ENCODE measurements at regions not wholly inside any gene's neighbourhood (a gene's known extent, or its start where the extent isn't known, plus 50 kb on each side); places are given as distances from the start of the nearest gene placed in this dataset.
A peak's percentile ranks its signal among the peaks of the same experiment; 100 is the strongest.

DNA sequence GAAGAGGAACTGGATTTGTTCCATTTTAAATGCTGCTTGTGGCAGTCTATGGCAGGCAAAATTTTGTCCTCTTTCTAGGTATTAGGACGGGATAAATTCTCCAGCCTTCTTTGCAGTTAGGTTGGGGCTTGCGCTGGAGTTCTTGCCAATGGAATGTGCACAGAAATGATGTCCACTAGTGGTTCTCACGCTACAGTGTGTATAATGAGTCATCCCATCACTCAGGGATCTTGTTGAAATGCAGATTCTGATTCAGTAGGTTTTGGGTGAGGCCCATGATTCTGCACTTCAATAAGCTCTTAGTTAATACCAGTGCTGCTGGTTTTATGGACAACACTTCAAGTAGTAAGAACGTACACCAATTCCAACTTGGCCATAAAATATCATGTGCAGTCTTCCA, 317.6 kb upstream of the KLF4 start:
- Histone ChIP-seq H3K4me1 (no peaks in the 10 kb centered on the region), H3K9me3 (no peaks in the 10 kb centered on the region), H3K4me3 (no peak overlapping the region), H3K36me3 (no peaks in the 10 kb centered on the region), H3K27me3 (no peaks in the 10 kb centered on the region), H3K27ac (no peak overlapping the region), H3K9ac (ENCODE audit: low read depth in 2 of 2, low read length in 2 of 2) (no peak overlapping the region)
- intact Hi-C loops (cut with DNase I): no loop called here
- no peak for DNase-seq
- TF ChIP-seq, protein P1, sequence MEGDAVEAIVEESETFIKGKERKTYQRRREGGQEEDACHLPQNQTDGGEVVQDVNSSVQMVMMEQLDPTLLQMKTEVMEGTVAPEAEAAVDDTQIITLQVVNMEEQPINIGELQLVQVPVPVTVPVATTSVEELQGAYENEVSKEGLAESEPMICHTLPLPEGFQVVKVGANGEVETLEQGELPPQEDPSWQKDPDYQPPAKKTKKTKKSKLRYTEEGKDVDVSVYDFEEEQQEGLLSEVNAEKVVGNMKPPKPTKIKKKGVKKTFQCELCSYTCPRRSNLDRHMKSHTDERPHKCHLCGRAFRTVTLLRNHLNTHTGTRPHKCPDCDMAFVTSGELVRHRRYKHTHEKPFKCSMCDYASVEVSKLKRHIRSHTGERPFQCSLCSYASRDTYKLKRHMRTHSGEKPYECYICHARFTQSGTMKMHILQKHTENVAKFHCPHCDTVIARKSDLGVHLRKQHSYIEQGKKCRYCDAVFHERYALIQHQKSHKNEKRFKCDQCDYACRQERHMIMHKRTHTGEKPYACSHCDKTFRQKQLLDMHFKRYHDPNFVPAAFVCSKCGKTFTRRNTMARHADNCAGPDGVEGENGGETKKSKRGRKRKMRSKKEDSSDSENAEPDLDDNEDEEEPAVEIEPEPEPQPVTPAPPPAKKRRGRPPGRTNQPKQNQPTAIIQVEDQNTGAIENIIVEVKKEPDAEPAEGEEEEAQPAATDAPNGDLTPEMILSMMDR (IDR thresholded peaks at IDR 0.05): no peak

DNA sequence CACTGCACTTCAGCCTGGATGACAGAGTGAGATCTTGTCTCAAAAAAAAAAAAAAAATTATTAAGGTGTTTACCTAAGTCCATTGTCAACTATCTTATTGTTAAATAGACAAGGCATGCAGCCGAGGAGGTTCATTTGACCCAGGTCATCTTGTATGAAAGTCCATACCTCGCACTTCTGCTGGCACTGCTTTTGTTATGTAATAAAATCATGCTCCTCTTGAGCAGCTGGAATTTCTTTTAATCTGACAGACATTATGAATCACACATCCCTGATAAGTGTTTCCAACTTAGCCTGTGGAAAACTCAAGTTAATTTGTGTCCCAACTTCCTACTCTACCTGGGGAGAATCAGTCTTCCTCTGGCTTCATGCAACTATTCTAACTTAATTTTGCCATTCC, 315.6 kb upstream of the KLF4 start:
- no peak overlapping the region for H3K27ac ChIP-seq
- H3K36me3 ChIP-seq: no peaks in the 10 kb centered on the region
- TF ChIP-seq, protein P1 (IDR thresholded peaks at IDR 0.05): no peak
- H3K9me3 ChIP-seq: no peaks in the 10 kb centered on the region
- intact Hi-C loops (cut with DNase I): no loop called here
- no peak overlapping the region for H3K9ac ChIP-seq (ENCODE audit: low read depth in 2 of 2, low read length in 2 of 2)
- no peak for DNase-seq
- no peaks in the 10 kb centered on the region for H3K4me1 ChIP-seq
- no peak overlapping the region for H3K4me3 ChIP-seq
- H3K27me3 ChIP-seq: no peaks in the 10 kb centered on the region

DNA sequence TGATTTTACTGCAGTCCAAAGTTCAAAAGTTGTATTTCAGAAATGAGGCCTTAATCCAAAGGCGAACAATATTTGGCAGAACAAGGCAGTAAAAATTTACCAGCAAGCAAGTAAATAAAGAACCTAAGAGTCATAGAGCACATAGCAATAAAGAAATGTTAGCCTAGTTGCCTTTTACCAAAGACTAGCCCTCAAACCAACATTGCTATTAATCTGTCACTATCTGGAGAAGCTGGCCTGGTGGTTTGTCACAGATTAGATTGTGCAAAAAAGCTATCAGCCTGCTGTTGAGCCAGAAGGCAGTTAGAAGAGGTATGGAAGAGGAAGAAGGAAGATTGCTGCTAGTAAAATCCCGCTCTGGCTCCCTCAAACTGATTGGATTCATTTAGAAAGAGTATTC, 304.7 kb upstream of the KLF4 start:
- no peak overlapping the region for H3K4me3 ChIP-seq
- H3K27me3 ChIP-seq: no peaks in the 10 kb centered on the region
- TF ChIP-seq, protein P1 (IDR thresholded peaks at IDR 0.05): no peak
- DNase-seq: peak; percentile 74
- H3K27ac ChIP-seq: peak overlapping the region; percentile 70
- no peaks in the 10 kb centered on the region for H3K36me3 ChIP-seq
- intact Hi-C loops (cut with DNase I): loop anchor here (10.0 kb wide), 1 partner anchor 309 kb away; the partner anchor contains the start of gene KLF4
- H3K4me1 ChIP-seq: no peaks in the 10 kb centered on the region
- no peak overlapping the region for H3K9ac ChIP-seq (ENCODE audit: low read depth in 2 of 2, low read length in 2 of 2)
- H3K9me3 ChIP-seq: no peaks in the 10 kb centered on the region

DNA sequence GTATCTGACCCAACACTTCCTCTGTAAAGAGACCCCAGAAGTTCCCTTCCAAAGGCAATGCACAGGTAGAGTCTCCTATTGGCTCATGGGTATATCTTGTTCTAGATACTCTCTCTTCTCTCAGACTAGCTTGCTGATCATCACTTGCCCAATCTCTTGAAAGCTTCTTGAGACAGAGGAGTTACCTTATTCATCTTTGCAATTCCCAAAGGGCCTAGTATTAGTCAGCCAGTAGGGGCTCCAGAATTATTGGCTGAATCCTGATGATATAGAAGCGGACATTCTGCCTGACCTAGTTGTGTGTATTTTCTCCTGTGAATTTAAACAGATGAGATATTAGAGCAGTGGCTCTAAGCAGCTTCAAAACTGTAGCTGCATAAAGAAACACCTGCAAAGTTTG, 304.0 kb upstream of the KLF4 start:
- TF ChIP-seq, protein P1 (IDR thresholded peaks at IDR 0.05): no peak
- Histone ChIP-seq H3K4me3 (no peak overlapping the region), H3K36me3 (no peaks in the 10 kb centered on the region), H3K27me3 (no peaks in the 10 kb centered on the region), H3K9me3 (no peaks in the 10 kb centered on the region), H3K9ac (ENCODE audit: low read depth in 2 of 2, low read length in 2 of 2) (peak overlapping the region in 1 of 2 donors; percentile 63), H3K4me1 (no peaks in the 10 kb centered on the region), H3K27ac (peak overlapping the region; percentile 34)
- DNase-seq: no peak
- intact Hi-C loops (cut with DNase I): loop anchor here (10.0 kb wide), 1 partner anchor 309 kb away; the partner anchor contains the start of gene KLF4

DNA sequence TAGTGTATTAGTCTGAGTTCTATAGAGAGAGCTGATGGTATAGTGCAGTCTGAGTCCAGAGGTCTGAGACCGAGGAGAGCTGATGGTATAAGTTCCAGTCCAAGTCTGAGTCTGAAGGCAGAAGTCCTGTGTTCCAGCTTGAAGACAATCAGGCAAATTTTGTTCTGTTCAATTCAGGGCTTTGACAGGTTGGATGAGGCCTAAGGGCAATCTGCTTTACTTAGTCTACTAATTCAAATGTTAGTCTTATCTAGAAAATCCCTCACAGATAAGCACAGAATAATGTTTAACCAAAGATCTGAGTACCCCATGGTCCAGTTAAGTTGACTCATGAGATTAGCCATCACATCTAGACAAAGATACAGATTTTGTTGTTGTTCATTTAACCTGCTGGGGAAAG, 303.0 kb upstream of the KLF4 start:
- H3K4me1 ChIP-seq: no peaks in the 10 kb centered on the region
- H3K9ac ChIP-seq (ENCODE audit: low read depth in 2 of 2, low read length in 2 of 2): no peak overlapping the region
- H3K4me3 ChIP-seq: no peak overlapping the region
- TF ChIP-seq, protein P1 (IDR thresholded peaks at IDR 0.05): no peak
- H3K27me3 ChIP-seq: no peaks in the 10 kb centered on the region
- no peaks in the 10 kb centered on the region for H3K9me3 ChIP-seq
- intact Hi-C loops (cut with DNase I): loop anchor here (10.0 kb wide), 1 partner anchor 308 kb away; the partner anchor contains the start of gene KLF4
- H3K36me3 ChIP-seq: no peaks in the 10 kb centered on the region
- no peak overlapping the region for H3K27ac ChIP-seq
- no peak for DNase-seq
